BE2C (cell line): ENCODE measurements at regions not wholly inside any gene's neighbourhood (a gene's known extent, or its start where the extent isn't known, plus 50 kb on each side); places are given as distances from the start of the nearest gene placed in this dataset.

Experiments
- DNase-seq: peaks from one replicate; pipeline ENCODE4 v3.0.0-alpha.2; 2020
- H3K27me3 ChIP-seq: fragments of 250-450 bp; sonication (Bioruptor Pico); 2 replicates; pipeline ENCODE4 v1.5.1; 2020; ENCODE audit warnings: mild to moderate bottlenecking
- H3K36me3 ChIP-seq: fragments of 250-450 bp; sonication (Bioruptor Pico); 2 replicates; pipeline ENCODE4 v1.5.1; 2020; ENCODE audit warnings: mild to moderate bottlenecking
- H3K4me1 ChIP-seq: fragments of 250-450 bp; sonication (Bioruptor Pico); 2 replicates; pipeline ENCODE4 v1.5.1; 2020
- H3K4me3 ChIP-seq: 2 replicates; pipeline ENCODE4 v1.5.1; 2011; ENCODE audit warnings: low read depth, low read length
- H3K9me3 ChIP-seq: fragments of 250-450 bp; sonication (Bioruptor Pico); 2 replicates; pipeline ENCODE4 v1.5.1; 2020
- CTCF ChIP-seq: IDR thresholded peaks from 2 replicates; pipeline ENCODE4 v1.5.1; 2012; ENCODE audit warnings: mild to moderate bottlenecking, low read depth, low read length

DNA sequence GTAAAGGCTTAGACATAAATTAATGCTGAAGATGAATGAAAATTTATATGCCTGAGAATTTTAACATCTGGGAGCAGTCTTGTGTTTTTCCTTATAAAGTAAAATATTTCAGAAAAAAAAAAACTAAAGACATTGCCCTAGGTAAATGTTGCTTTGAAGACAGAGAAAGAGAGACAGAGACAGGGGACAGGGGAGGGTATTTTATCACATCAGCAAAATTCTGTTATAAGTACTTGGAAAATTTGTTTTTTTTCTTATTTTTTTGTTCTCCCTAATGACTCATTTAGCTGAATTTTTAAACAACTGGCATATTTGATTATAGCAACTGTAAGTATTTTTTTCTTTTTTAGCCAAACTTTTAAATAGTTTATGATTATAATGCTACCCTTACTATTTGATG, 1540.6 kb upstream of the GBE1 start:
- TF ChIP-seq CTCF: no peak
- no peaks in the 10 kb centered on the region for H3K4me1 ChIP-seq
- DNase-seq: no peak
- H3K4me3 ChIP-seq: no peak overlapping the region
- no peaks in the 10 kb centered on the region for H3K27me3 ChIP-seq
- H3K36me3 ChIP-seq: no peaks in the 10 kb centered on the region
- no peaks in the 10 kb centered on the region; the same call in 1 of the 2 replicates for H3K9me3 ChIP-seq

- Histone ChIP-seq H3K4me1 (no peaks in the 10 kb centered on the region; the same call in 1 of the 2 replicates), H3K4me3 (no peak overlapping the region), H3K9me3 (no peaks in the 10 kb centered on the region), H3K36me3 (no peaks in the 10 kb centered on the region), H3K27me3 (no peaks in the 10 kb centered on the region)
- DNase-seq: no peak
- no peak for TF ChIP-seq CTCF
These were observed 1556.2 kb upstream of the GBE1 start for GRCh38 chr3:83317605-83318004.

DNA sequence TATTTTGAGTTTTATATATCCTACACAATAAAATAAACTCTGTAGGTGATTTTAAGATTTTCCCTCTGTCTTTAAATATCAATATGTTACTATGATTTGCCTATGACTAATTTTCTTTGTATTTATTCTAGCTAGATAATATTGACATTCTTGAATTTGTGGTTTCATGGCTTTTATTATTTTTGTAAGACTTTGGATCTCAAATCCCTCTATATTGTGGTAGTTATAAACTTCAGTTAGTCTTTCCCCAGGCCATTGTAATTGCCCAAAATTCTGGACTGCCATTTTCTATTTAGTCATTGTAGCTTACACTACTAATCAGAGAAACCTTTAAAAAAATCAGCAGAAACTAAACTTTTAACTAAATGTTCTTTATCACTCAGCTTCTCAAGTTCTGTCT, 1559.3 kb upstream of the GBE1 start:
- no peak for TF ChIP-seq CTCF
- H3K36me3 ChIP-seq: no peaks in the 10 kb centered on the region
- no peaks in the 10 kb centered on the region; the same call in 1 of the 2 replicates for H3K4me1 ChIP-seq
- no peaks in the 10 kb centered on the region for H3K27me3 ChIP-seq
- no peak for DNase-seq
- H3K9me3 ChIP-seq: no peaks in the 10 kb centered on the region
- H3K4me3 ChIP-seq: no peak overlapping the region

DNA sequence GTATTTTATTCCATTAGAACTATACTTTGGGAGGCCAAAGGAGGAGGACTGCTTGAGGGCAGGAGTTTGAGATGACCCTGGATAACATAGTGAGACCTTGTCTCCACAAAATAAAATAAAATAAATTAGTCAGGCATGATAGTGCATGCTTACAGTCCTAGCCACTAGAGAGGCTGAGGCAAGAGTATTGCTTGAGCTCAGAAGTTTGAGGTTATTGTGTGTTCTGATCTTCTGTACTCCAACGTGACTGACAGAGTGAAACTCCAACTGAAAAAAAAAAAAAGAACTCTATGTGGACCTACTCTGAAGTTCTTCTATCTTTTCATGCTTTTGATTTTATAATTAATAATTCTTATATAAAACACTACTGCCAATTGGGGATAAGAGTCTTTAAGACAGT, 1560.0 kb upstream of the GBE1 start:
- Histone ChIP-seq H3K9me3 (no peaks in the 10 kb centered on the region), H3K4me1 (no peaks in the 10 kb centered on the region), H3K27me3 (no peaks in the 10 kb centered on the region), H3K36me3 (no peaks in the 10 kb centered on the region), H3K4me3 (no peak overlapping the region)
- no peak for TF ChIP-seq CTCF
- DNase-seq: no peak

DNA sequence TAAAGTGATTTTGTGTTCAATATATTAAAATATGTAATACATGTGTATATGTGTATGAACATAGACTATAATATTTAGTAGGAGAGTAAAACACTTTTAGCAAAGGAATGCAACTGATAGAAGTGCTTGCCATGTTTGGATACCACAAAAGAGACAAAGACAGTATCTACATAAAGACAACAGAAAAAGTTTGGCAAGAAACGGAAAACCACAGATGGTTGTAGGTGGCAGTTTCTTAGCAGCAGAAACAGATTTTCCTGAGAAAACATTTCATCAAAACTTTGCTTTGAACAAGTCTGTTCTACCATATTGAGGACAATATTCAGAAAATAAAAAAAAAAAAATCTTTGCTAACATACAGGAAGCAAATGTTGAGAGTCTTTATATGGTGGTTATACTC, 1560.4 kb upstream of the GBE1 start:
- Histone ChIP-seq H3K4me3 (no peak overlapping the region), H3K36me3 (no peaks in the 10 kb centered on the region), H3K4me1 (no peaks in the 10 kb centered on the region), H3K27me3 (no peaks in the 10 kb centered on the region), H3K9me3 (no peaks in the 10 kb centered on the region)
- no peak for TF ChIP-seq CTCF
- no peak for DNase-seq

GRCh38 chr3:83354205-83354604, 1592.8 kb upstream of the GBE1 start:
- DNase-seq: no peak
- TF ChIP-seq CTCF: no peak
- H3K9me3 ChIP-seq: no peaks in the 10 kb centered on the region
- no peak overlapping the region for H3K4me3 ChIP-seq
- no peaks in the 10 kb centered on the region for H3K27me3 ChIP-seq
- H3K4me1 ChIP-seq: no peaks in the 10 kb centered on the region
- no peaks in the 10 kb centered on the region for H3K36me3 ChIP-seq
